HG02678 (cell line): ENCODE measurements at regions not wholly inside any gene's neighbourhood (a gene's known extent, or its start where the extent isn't known, plus 50 kb on each side); places are given as distances from the start of the nearest gene placed in this dataset.
A peak's percentile ranks its signal among the peaks of the same experiment; 100 is the strongest.
"Not testable (repeated sequence)": the region's sequence is repeated elsewhere in the genome, so short reads cannot be mapped to it uniquely, and the experiment has no call there.

Experiments used
- ATAC-seq: cut with Tn5 transposase; IDR thresholded peaks from one replicate; pipeline ENCODE4 v1.9.1; 2021; ENCODE audit warnings: mild to moderate bottlenecking, moderate library complexity; ENCODE audit not compliant: unreplicated experiment

GRCh38 chr6:60797831-60798230 is 1488.2 kb downstream of the KHDRBS2 start:
- ATAC-seq = not testable (repeated sequence)

- ATAC-seq = not testable (repeated sequence)
Observed at GRCh38 chr6:60789601-60790000, 1496.4 kb downstream of the KHDRBS2 start.

- not testable (repeated sequence) for ATAC-seq
Observed at GRCh38 chr6:60782698-60783464, 1503.1 kb downstream of the KHDRBS2 start.

GRCh38 chr6:60779591-60779990 is 1506.4 kb downstream of the KHDRBS2 start:
- not testable (repeated sequence) for ATAC-seq

GRCh38 chr6:60767791-60768499 is 1518.1 kb downstream of the KHDRBS2 start:
- ATAC-seq = not testable (repeated sequence)

GRCh38 chr6:60765331-60765730 is 1520.7 kb downstream of the KHDRBS2 start:
- ATAC-seq = not testable (repeated sequence)

- ATAC-seq = not testable (repeated sequence)
Observed at GRCh38 chr6:60763464-60764080, 1522.5 kb downstream of the KHDRBS2 start.

GRCh38 chr6:60760928-60761327 is 1525.1 kb downstream of the KHDRBS2 start:
- not testable (repeated sequence) for ATAC-seq

- not testable (repeated sequence) for ATAC-seq
Observed at GRCh38 chr6:60759149-60759825, 1526.7 kb downstream of the KHDRBS2 start.

- ATAC-seq = not testable (repeated sequence)
Observed at GRCh38 chr6:60758725-60759124, 1527.3 kb downstream of the KHDRBS2 start.

GRCh38 chr6:60754879-60755278 is 1531.1 kb downstream of the KHDRBS2 start:
- ATAC-seq = no peak

- not testable (repeated sequence) for ATAC-seq
Observed at GRCh38 chr6:60750353-60751081, 1535.5 kb downstream of the KHDRBS2 start.

- ATAC-seq = not testable (repeated sequence)
Observed at GRCh38 chr6:60747765-60748556, 1538.1 kb downstream of the KHDRBS2 start.

- ATAC-seq = peak; percentile 76
Observed at GRCh38 chr6:60737764-60738425, 1548.1 kb downstream of the KHDRBS2 start.

GRCh38 chr6:60737315-60737714 is 1548.7 kb downstream of the KHDRBS2 start:
- ATAC-seq = not testable (repeated sequence)

- not testable (repeated sequence) for ATAC-seq
Observed at GRCh38 chr6:60723935-60724334, 1562.1 kb downstream of the KHDRBS2 start.

- no peak for ATAC-seq
Observed at GRCh38 chr6:60695232-60695631, 1590.8 kb downstream of the KHDRBS2 start.

GRCh38 chr6:60687085-60687484 is 1598.9 kb downstream of the KHDRBS2 start:
- no peak for ATAC-seq

GRCh38 chr6:60681806-60682205 is 1604.2 kb downstream of the KHDRBS2 start:
- no peak for ATAC-seq
